ENCODE measurements at regions not wholly inside any gene's neighbourhood (a gene's known extent, or its start where the extent isn't known, plus 50 kb on each side); places are given as distances from the start of the nearest gene placed in this dataset.

DNA sequence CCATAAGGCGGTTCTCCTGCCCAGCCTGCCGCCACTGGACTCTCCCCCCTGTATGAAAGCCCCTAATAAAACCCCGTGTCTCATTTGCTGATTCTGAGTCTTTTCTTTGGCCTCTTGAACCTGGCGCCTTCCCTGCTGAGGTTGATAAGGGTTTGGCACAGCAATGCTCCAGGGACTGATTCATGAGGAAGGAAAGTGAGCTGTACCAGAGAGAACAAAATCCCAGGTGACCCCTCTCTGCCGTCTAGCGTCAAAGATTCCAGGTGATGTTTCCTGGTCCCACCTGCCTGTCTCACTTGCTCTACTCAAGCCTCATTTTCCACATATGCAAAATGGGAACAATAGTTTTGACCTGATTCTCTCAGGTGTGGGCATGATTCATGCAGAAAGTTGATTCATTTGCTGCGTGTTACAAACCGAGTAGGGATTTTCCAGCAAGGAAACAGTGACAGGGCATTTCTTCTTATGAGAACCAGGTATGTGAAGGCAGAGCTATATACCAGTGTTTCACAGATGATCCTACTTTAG is 730.6 kb upstream of the IGFBP3 start:
- TF ChIP-seq CTCF (IDR thresholded peaks at IDR 0.05; ENCODE audit: insufficient read depth, low read depth, low read length): no peak
- no peak for TF ChIP-seq EZH2 (IDR thresholded peaks at IDR 0.05; ENCODE audit: insufficient read depth, low read length)
